Stimulated activated naive CD4-positive, alpha-beta T cell (primary cell): ENCODE measurements at regions not wholly inside any gene's neighbourhood (a gene's known extent, or its start where the extent isn't known, plus 50 kb on each side); places are given as distances from the start of the nearest gene placed in this dataset.
"Not testable (repeated sequence)": the region's sequence is repeated elsewhere in the genome, so short reads cannot be mapped to it uniquely, and the experiment has no call there.

Experiments used
- DNase-seq, 6 experiments: peaks; one replicate each; lab custom pipeline; 2025; lab: John Stamatoyannopoulos, UW

- no peak for DNase-seq
These were observed 103.8 kb downstream of the SHOX start for GRCh38 chrX:734362-734761.

GRCh38 chrX:733961-734360 lies 103.4 kb downstream of the SHOX start:
- DNase-seq = no peak

DNA sequence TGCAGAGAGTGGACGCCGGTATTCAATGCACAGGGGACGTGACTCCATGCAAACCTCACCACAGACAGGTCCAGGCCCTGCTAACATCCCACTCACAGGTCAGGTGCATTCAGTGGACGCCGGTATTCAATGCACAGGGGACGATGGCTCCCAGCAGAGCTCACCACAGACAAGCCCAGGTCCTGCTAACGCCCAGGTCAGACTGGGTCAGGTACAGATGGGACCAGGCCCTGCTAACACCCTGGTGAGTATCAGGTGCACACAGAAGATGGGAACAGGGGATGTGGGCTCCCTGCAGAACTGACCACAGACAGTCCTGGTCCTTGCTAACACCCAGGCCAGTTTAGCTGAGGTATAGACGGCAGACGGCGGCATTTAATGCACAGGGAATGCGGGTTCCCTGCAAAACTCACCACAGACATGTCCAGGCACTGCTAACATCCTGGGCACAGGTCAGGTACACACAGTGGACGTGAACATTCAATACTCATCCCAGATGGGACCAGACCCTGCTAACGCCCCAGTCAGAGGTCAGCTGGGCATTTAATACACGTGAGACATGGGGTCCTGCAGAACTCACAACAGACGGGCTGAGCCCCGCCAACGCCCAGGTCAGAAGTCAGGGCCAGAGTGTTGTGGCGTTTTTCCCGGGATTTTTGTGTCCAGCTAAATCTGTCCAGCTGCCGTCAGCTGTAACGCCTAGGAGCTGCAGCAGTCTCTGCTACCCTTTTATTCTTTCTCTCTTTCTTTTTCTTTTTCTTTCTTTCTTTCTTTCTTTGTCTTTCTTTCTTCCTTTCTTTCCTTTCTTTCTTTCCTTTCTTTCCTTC lies 99.2 kb downstream of the SHOX start:
- no peak for DNase-seq

GRCh38 chrX:729101-729500 lies 98.5 kb downstream of the SHOX start:
- not testable (repeated sequence) for DNase-seq

DNA sequence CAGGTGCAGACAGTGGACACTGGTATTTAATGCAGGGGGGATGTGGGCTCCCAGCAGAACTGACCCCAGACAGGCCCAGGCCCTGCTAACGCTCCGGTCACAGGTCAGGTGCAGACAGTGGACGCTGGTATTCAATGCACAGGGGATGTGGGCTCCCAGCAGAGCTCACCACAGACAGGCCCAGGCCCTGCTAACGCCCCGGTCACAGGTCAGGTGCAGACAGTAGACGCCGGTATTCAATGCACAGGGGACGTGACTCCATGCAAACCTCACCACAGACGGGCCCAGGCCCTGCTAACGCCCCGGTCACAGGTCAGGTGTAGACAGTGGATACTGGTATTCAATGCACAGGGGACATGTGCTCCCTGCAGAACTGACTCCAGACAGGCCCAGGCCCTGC lies 98.0 kb downstream of the SHOX start:
- DNase-seq = not testable (repeated sequence)

GRCh38 chrX:727738-728621 lies 97.4 kb downstream of the SHOX start:
- DNase-seq = no peak

- DNase-seq = no peak
These were observed 95.4 kb downstream of the SHOX start for GRCh38 chrX:725971-726370.

GRCh38 chrX:724256-724655 lies 93.7 kb downstream of the SHOX start:
- no peak for DNase-seq

DNA sequence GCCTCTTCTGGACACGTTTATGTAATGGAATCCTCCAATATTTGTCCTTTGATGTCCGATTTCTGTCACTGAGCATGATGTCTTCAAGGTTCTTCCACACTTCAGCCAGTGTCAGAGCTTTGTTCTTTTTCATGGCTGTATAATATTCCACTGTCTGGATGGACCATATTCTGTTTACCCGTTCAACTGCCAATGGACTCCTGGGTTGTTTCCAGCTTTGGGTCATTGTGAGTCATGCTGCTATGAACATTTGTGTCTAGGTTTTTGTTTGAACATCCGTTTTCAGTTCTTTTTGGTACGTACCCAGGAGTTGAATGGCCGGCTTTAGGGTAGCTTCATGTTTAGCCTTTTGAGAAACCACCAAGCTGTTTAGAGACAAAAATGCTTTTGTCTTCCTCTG lies 93.2 kb downstream of the SHOX start:
- no peak for DNase-seq

GRCh38 chrX:721354-721753 lies 90.8 kb downstream of the SHOX start:
- peak in 1 of 6 experiments; percentile 13 for DNase-seq

GRCh38 chrX:720825-721224 lies 90.2 kb downstream of the SHOX start:
- no peak for DNase-seq

GRCh38 chrX:720250-720649 lies 89.7 kb downstream of the SHOX start:
- DNase-seq = peak in 1 of 6 experiments; percentile 1

DNA sequence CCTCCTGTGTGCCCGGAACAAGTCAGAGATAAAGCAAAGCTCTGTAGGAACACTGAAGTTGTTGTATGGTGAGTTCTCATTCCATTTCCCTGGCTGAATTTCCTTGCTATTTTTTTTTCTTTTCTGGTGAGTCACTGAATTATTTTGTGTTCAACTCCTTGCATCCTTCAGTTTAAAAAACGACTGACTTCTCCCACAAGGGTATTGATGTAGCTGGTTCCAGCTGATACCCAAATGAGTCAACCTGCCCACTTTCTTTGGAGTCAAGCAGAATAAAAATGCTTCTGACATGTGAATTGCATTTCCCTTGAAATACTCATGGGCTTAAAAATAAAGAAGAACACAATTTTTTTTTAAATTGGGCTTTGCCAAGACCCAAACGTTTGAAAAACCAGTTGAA lies 85.5 kb downstream of the SHOX start:
- DNase-seq = no peak

DNA sequence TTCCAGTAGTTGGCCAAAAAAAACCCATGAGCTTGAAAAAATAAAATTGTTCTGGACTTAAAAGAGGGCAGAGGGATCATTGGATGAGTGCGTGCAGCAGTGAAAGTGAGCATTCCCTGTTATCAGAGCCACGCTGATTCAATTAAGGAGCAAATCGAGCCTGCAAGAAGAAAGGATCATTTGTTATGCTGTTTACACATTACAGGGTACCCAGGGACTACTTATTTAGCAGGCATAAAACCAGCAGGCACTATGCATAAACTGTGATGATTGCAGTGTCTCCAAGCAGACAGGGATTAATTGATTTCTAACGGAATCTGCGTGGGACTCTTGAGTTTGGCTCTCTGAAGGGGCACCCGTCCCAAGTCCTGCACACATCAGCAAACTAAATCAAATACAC lies 83.5 kb downstream of the SHOX start:
- DNase-seq = no peak
